Sigmoid colon (tissue), 4 donors: ENCODE measurements at regions not wholly inside any gene's neighbourhood (a gene's known extent, or its start where the extent isn't known, plus 50 kb on each side); places are given as distances from the start of the nearest gene placed in this dataset.

Experiments
- POLR2AphosphoS5 ChIP-seq, 4 donors: sonication (generic); formaldehyde crosslinking; IDR thresholded peaks; one replicate each; pipeline ENCODE4 v1.6.1; 2017; ENCODE audit warnings: antibody characterized with exemption in 4 of 4
- TF ChIP-seq, protein P1 (sequence below), 4 experiments: fragments of 450-650 bp in 3 of 4; fragments of 200-600 bp in 1 of 4; IDR thresholded peaks; one replicate each; pipeline ENCODE4 v1.5.1; 2016 to 2019; ENCODE audit warnings: antibody characterized with exemption in 4 of 4, mild to moderate bottlenecking in 3 of 4, moderate library complexity in 2 of 4

GRCh38 chr17:13129356-13129755 is 111.5 kb upstream of the ELAC2 start:
- TF ChIP-seq, protein P1, sequence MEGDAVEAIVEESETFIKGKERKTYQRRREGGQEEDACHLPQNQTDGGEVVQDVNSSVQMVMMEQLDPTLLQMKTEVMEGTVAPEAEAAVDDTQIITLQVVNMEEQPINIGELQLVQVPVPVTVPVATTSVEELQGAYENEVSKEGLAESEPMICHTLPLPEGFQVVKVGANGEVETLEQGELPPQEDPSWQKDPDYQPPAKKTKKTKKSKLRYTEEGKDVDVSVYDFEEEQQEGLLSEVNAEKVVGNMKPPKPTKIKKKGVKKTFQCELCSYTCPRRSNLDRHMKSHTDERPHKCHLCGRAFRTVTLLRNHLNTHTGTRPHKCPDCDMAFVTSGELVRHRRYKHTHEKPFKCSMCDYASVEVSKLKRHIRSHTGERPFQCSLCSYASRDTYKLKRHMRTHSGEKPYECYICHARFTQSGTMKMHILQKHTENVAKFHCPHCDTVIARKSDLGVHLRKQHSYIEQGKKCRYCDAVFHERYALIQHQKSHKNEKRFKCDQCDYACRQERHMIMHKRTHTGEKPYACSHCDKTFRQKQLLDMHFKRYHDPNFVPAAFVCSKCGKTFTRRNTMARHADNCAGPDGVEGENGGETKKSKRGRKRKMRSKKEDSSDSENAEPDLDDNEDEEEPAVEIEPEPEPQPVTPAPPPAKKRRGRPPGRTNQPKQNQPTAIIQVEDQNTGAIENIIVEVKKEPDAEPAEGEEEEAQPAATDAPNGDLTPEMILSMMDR (IDR thresholded peaks at IDR 0.05): no peak
- no peak for TF ChIP-seq POLR2AphosphoS5 (IDR thresholded peaks at IDR 0.05)
